ENCODE measurements at regions not wholly inside any gene's neighbourhood (a gene's known extent, or its start where the extent isn't known, plus 50 kb on each side); places are given as distances from the start of the nearest gene placed in this dataset.

- Histone ChIP-seq H4K20me1 (ENCODE audit: insufficient read depth) (no peaks in the 10 kb centered on the region), H3K4me3 (IDR thresholded peaks at IDR 0.05; ENCODE audit: insufficient read depth, low read depth, low read length) (no peak overlapping the region), H3K4me1 (ENCODE audit: low read depth, poor library complexity, severe bottlenecking) (no peaks in the 10 kb centered on the region), H2AFZ (ENCODE audit: low read depth) (no peak overlapping the region), H3K79me2 (ENCODE audit: insufficient read depth, low read depth) (no peaks in the 10 kb centered on the region), H3K36me3 (ENCODE audit: insufficient read depth) (no peaks in the 10 kb centered on the region), H3K27me3 (ENCODE audit: insufficient read depth, low read depth) (no peaks in the 10 kb centered on the region), H3K4me2 (no peak overlapping the region), H3K9ac (no peak overlapping the region), H3K27ac (no peak overlapping the region)
- TF ChIP-seq CTCF (conservative IDR thresholded peaks at IDR 0.05; ENCODE audit: low read depth, low read length): no peak
Measured at GRCh38 chr6:21526974-21527373, 66.6 kb upstream of the SOX4 start.

- H3K27ac ChIP-seq: no peak overlapping the region
Measured at GRCh38 chr6:21527731-21528130, 65.8 kb upstream of the SOX4 start.

GRCh38 chr6:21529431-21529830, 64.1 kb upstream of the SOX4 start:
- TF ChIP-seq CTCF (conservative IDR thresholded peaks at IDR 0.05; ENCODE audit: low read depth, low read length): no peak
- Histone ChIP-seq H4K20me1 (ENCODE audit: insufficient read depth) (no peaks in the 10 kb centered on the region), H3K4me1 (ENCODE audit: low read depth, poor library complexity, severe bottlenecking) (no peaks in the 10 kb centered on the region), H2AFZ (ENCODE audit: low read depth) (no peak overlapping the region), H3K79me2 (ENCODE audit: insufficient read depth, low read depth) (no peaks in the 10 kb centered on the region), H3K4me3 (IDR thresholded peaks at IDR 0.05; ENCODE audit: insufficient read depth, low read depth, low read length) (no peak overlapping the region), H3K27ac (no peak overlapping the region), H3K9ac (no peak overlapping the region), H3K27me3 (ENCODE audit: insufficient read depth, low read depth) (no peaks in the 10 kb centered on the region), H3K4me2 (no peak overlapping the region), H3K36me3 (ENCODE audit: insufficient read depth) (no peaks in the 10 kb centered on the region)

More at GRCh38 chr6:21527731-21528130, 65.8 kb upstream of the SOX4 start:
- no peak overlapping the region for H3K9ac ChIP-seq
- no peak overlapping the region for H3K4me2 ChIP-seq
- H3K4me3 ChIP-seq (IDR thresholded peaks at IDR 0.05; ENCODE audit: insufficient read depth, low read depth, low read length): no peak overlapping the region
- H4K20me1 ChIP-seq (ENCODE audit: insufficient read depth): no peaks in the 10 kb centered on the region
- no peak overlapping the region for H2AFZ ChIP-seq (ENCODE audit: low read depth)
- TF ChIP-seq CTCF (conservative IDR thresholded peaks at IDR 0.05; ENCODE audit: low read depth, low read length): no peak
- no peaks in the 10 kb centered on the region for H3K79me2 ChIP-seq (ENCODE audit: insufficient read depth, low read depth)
- no peaks in the 10 kb centered on the region for H3K27me3 ChIP-seq (ENCODE audit: insufficient read depth, low read depth)
- no peaks in the 10 kb centered on the region for H3K36me3 ChIP-seq (ENCODE audit: insufficient read depth)
- H3K4me1 ChIP-seq (ENCODE audit: low read depth, poor library complexity, severe bottlenecking): no peaks in the 10 kb centered on the region

GRCh38 chr6:21531393-21531792, 62.2 kb upstream of the SOX4 start:
- Histone ChIP-seq H4K20me1 (ENCODE audit: insufficient read depth) (no peaks in the 10 kb centered on the region), H3K79me2 (ENCODE audit: insufficient read depth, low read depth) (no peaks in the 10 kb centered on the region), H3K4me3 (IDR thresholded peaks at IDR 0.05; ENCODE audit: insufficient read depth, low read depth, low read length) (no peak overlapping the region), H3K9ac (no peak overlapping the region), H3K4me2 (no peak overlapping the region), H3K27ac (no peak overlapping the region), H3K36me3 (ENCODE audit: insufficient read depth) (no peaks in the 10 kb centered on the region), H3K4me1 (ENCODE audit: low read depth, poor library complexity, severe bottlenecking) (no peaks in the 10 kb centered on the region), H2AFZ (ENCODE audit: low read depth) (no peak overlapping the region), H3K27me3 (ENCODE audit: insufficient read depth, low read depth) (no peaks in the 10 kb centered on the region)
- TF ChIP-seq CTCF (conservative IDR thresholded peaks at IDR 0.05; ENCODE audit: low read depth, low read length): no peak

All from KMS-11 (cell line).